GM12872 (cell line): ENCODE measurements at regions not wholly inside any gene's neighbourhood (a gene's known extent, or its start where the extent isn't known, plus 50 kb on each side); places are given as distances from the start of the nearest gene placed in this dataset.

ENCODE experiments used
- CTCF ChIP-seq: IDR thresholded peaks from 3 replicates; pipeline ENCODE4 v1.5.1; 2011; ENCODE audit warnings: low read depth, mild to moderate bottlenecking, low read length, moderate library complexity; ENCODE audit not compliant: insufficient read depth

DNA sequence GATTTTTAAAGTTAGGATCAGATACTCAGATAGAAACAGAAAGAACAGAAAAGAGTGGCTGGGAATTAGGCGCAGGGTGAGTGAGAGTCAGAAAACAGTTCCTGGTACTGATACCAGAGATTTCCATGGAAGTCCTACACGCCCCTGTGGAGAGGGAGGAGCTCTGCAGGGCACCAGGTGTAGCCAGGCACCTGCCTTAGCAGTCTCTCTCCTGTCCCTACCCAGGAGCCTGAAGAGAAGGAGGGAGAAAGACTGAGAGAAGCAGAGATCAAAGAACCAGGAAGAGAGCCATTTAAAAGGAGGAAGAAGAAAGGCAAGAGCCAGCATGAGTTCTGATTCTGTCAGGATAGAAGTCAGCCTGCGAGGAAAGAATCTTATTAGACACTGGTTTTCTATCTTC is 65.0 kb downstream of the CBLN1 start:
- no peak for TF ChIP-seq CTCF

GRCh38 chr16:49213594-49213993 is 68.0 kb downstream of the CBLN1 start:
- no peak for TF ChIP-seq CTCF

DNA sequence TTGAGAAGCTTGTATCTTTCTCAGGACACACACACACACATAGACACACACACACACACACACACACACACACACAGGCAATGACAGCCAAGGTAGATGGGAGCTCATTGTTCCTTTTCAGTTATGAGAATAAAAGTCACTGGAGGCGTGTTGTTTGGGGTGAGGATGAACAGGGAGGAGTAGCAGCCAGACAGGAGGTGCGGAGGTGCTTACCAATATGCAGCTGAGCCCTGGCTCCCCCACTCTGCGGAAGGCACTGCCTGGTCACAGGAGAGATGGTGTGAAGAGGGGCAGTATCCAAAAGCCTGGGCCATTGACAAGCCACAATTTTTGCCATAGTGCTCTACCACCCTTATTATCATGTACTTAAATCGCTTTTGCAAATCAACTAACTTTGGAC is 77.4 kb downstream of the CBLN1 start:
- no peak for TF ChIP-seq CTCF

DNA sequence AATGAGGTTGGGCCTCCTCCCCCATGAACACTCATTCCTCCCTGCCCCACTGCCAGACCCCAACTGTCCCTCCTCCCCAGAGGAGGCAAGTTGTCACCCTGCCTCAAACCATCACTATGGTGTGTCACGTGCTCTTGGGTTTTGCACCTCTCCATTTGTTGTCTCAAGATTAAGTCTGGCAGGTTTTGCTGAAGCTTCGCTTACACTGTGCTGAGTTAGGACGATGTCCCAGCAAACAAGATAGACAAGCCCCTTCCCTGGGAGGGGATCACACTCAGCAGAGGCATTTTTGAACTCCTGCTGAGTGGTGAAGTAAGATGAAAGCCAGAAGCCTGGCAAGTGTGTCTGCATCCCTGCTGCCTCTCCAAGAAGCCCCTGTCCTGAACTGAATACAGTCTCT is 78.3 kb downstream of the CBLN1 start:
- no peak for TF ChIP-seq CTCF

GRCh38 chr16:49201118-49201517 is 80.5 kb downstream of the CBLN1 start:
- no peak for TF ChIP-seq CTCF

- TF ChIP-seq CTCF: no peak
Observed at GRCh38 chr16:49200223-49200820, 81.3 kb downstream of the CBLN1 start.

DNA sequence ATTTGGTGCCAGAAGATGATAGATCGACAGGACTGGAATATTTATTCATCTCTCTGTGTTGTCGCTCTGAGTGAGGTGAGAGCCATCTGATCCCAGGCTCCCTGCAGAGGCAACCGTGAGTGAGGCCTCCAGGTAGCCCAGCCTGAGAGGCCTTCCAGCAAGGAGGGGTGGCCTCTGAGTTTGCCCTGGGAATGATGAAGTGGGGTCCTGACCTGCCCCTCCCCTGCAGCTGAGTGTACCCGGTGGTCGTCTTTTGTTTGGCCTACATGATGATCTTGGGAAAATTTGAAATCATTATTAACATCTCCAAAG is 86.4 kb downstream of the CBLN1 start:
- no peak for TF ChIP-seq CTCF
